ENCODE measurements at regions not wholly inside any gene's neighbourhood (a gene's known extent, or its start where the extent isn't known, plus 50 kb on each side); places are given as distances from the start of the nearest gene placed in this dataset.

GRCh38 chr2:189943009-189943408, 119.5 kb downstream of the MSTN start:
- H4K20me1 ChIP-seq (ENCODE audit: insufficient read depth): no peaks in the 10 kb centered on the region
- no peak overlapping the region for H3K4me2 ChIP-seq
- H3K9me3 ChIP-seq: peaks cover 8% of the 10 kb centered on the region; the same call in 1 of the 2 replicates
- no peaks in the 10 kb centered on the region for H3K27me3 ChIP-seq (ENCODE audit: insufficient read depth)
- no peaks in the 10 kb centered on the region for H3K36me3 ChIP-seq (replicated peaks in 1 of 2; ENCODE audit: control insufficient read depth in 1 of 2, insufficient read depth in 2 of 2, low read length in 1 of 2)
- POLR2A ChIA-PET: no interaction called here
- H2AFZ ChIP-seq (ENCODE audit: low read depth): no peak overlapping the region
- no peak for DNase-seq
- no peak for TF ChIP-seq RAD21 (IDR thresholded peaks at IDR 0.05; ENCODE audit: low read length)
- no peak for TF ChIP-seq RCOR1 (IDR thresholded peaks at IDR 0.05; ENCODE audit: low read length)
- no peak for TF ChIP-seq FOXM1 (IDR thresholded peaks at IDR 0.05; ENCODE audit: low read depth)
- TF ChIP-seq IRF3 (IDR thresholded peaks at IDR 0.05; ENCODE audit: low read depth, low read length): no peak
- no peak for TF ChIP-seq NFIC (IDR thresholded peaks at IDR 0.05; ENCODE audit: borderline replicate concordance)
- no peak for TF ChIP-seq RXRA (IDR thresholded peaks at IDR 0.05; ENCODE audit: borderline replicate concordance, low read depth)
- TF ChIP-seq GABPA (IDR thresholded peaks at IDR 0.05; ENCODE audit: low read depth): no peak
- TF ChIP-seq USF1 (IDR thresholded peaks at IDR 0.05; ENCODE audit: borderline replicate concordance, low read depth): no peak
- TF ChIP-seq MEF2A (IDR thresholded peaks at IDR 0.05; ENCODE audit: borderline replicate concordance, low read depth): no peak
- TF ChIP-seq POLR2AphosphoS5 (IDR thresholded peaks at IDR 0.05; ENCODE audit: low read depth, low read length): no peak
- no peak for TF ChIP-seq EZH2phosphoT487 (IDR thresholded peaks at IDR 0.05; ENCODE audit: borderline replicate concordance, low read depth)
- TF ChIP-seq CHD2 (IDR thresholded peaks at IDR 0.05; ENCODE audit: low read length, partially characterized antibody): no peak
- no peak for TF ChIP-seq FOSL2 (IDR thresholded peaks at IDR 0.05; ENCODE audit: borderline replicate concordance, low read depth)
- no peak overlapping the region for H3K9ac ChIP-seq
- H3K79me2 ChIP-seq (ENCODE audit: insufficient read depth): no peaks in the 10 kb centered on the region
- CTCF ChIA-PET: interaction anchor here (0.7 kb wide), 1 partner anchor 9 kb away, joined by 3 read pairs; no protein-coding TSS in a partner anchor
- no peaks in the 10 kb centered on the region for H3F3A ChIP-seq (replicated peaks; ENCODE audit: insufficient read depth)
- no peak overlapping the region for H3K4me3 ChIP-seq (ENCODE audit: low read depth in 2 of 2, low read length in 1 of 2)
- H3K9me2 ChIP-seq: no peaks in the 10 kb centered on the region
- no peaks in the 10 kb centered on the region for H3K4me1 ChIP-seq (ENCODE audit: control insufficient read depth in 1 of 2, insufficient read depth in 2 of 2, low read depth in 1 of 2, low read length in 1 of 2)
- H3K27ac ChIP-seq (ENCODE audit: low read depth in 2 of 2, low read length in 1 of 2): no peak overlapping the region

GRCh38 chr2:189940913-189941312, 121.6 kb downstream of the MSTN start:
- Histone ChIP-seq H3K4me1 (ENCODE audit: control insufficient read depth in 1 of 2, insufficient read depth in 2 of 2, low read depth in 1 of 2, low read length in 1 of 2) (no peaks in the 10 kb centered on the region), H3K79me2 (ENCODE audit: insufficient read depth) (no peaks in the 10 kb centered on the region), H3F3A (replicated peaks; ENCODE audit: insufficient read depth) (no peaks in the 10 kb centered on the region), H3K4me2 (no peak overlapping the region), H3K9ac (no peak overlapping the region), H3K9me3 (peaks cover 8% of the 10 kb centered on the region; the same call in 1 of the 2 replicates), H3K4me3 (ENCODE audit: low read depth in 2 of 2, low read length in 1 of 2) (no peak overlapping the region), H3K27me3 (ENCODE audit: insufficient read depth) (no peaks in the 10 kb centered on the region), H4K20me1 (ENCODE audit: insufficient read depth) (no peaks in the 10 kb centered on the region), H3K27ac (ENCODE audit: low read depth in 2 of 2, low read length in 1 of 2) (no peak overlapping the region), H3K36me3 (replicated peaks in 1 of 2; ENCODE audit: control insufficient read depth in 1 of 2, insufficient read depth in 2 of 2, low read length in 1 of 2) (no peaks in the 10 kb centered on the region), H2AFZ (ENCODE audit: low read depth) (no peak overlapping the region), H3K9me2 (no peaks in the 10 kb centered on the region)
- DNase-seq: no peak
- ChIA-PET POLR2A (no interaction called here), CTCF (no interaction called here)
- 21% methylated on average over 1 of the region's 1 CpG for WGBS (ENCODE audit: low lambda C conversion rate)
- TF ChIP-seq FOXJ3 (CRISPR knock-in tag; IDR thresholded peaks at IDR 0.05) (no peak), TEAD4 (IDR thresholded peaks at IDR 0.05; ENCODE audit: borderline replicate concordance, insufficient read depth) (no peak), FOXM1 (IDR thresholded peaks at IDR 0.05; ENCODE audit: low read depth) (no peak), USF2 (IDR thresholded peaks at IDR 0.05; ENCODE audit: borderline replicate concordance, low read depth, low read length) (no peak), IRF3 (IDR thresholded peaks at IDR 0.05; ENCODE audit: low read depth, low read length) (no peak), CHD2 (IDR thresholded peaks at IDR 0.05; ENCODE audit: low read length, partially characterized antibody) (no peak), GATA2 (CRISPR knock-in tag; IDR thresholded peaks at IDR 0.05) (no peak), RCOR1 (IDR thresholded peaks at IDR 0.05; ENCODE audit: low read length) (no peak), PBX3 (IDR thresholded peaks at IDR 0.05) (no peak), TAF1 (IDR thresholded peaks at IDR 0.05; ENCODE audit: borderline replicate concordance, low read depth, low read length) (no peak), SMC3 (IDR thresholded peaks at IDR 0.05; ENCODE audit: low read depth, low read length) (no peak), NRF1 (IDR thresholded peaks at IDR 0.05; ENCODE audit: low read depth, low read length) (no peak), RXRA (IDR thresholded peaks at IDR 0.05; ENCODE audit: borderline replicate concordance, low read depth) (no peak), ZBTB33 (IDR thresholded peaks at IDR 0.05; ENCODE audit: borderline replicate concordance, low read depth) (no peak)
